ENCODE measurements at regions not wholly inside any gene's neighbourhood (a gene's known extent, or its start where the extent isn't known, plus 50 kb on each side); places are given as distances from the start of the nearest gene placed in this dataset.

DNA sequence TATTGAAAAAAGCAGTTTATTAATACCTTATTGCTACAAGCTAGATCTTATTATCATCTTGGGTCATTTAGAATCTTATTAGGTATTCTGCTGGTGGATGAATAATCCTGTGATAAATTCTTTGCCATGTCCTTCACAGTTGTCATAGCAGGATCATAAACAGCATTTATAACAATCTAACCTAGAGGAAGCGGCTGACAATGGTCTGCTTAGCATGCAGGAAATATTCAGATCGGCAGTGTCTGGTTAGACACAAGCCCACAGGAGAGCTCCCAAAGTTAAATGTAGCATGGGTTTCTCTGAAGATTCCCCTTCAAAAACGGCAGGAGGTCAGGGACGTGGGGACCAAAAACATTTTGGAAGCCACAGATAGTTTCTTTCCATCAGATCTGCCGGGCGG, 179.3 kb downstream of the FOXB1 start:
- ATAC-seq (no peak), DNase-seq (ENCODE audit: low read depth, low spot score) (no peak)
- Histone ChIP-seq H3K36me3 (ENCODE audit: control insufficient read depth in 1 of 2, insufficient read depth in 2 of 2, low read length in 2 of 2) (no peaks in the 10 kb centered on the region), H3K4me2 (ENCODE audit: low read length) (no peak overlapping the region), H3K27ac (ENCODE audit: low read depth, low read length) (no peak overlapping the region), H4K20me1 (ENCODE audit: insufficient read depth) (no peaks in the 10 kb centered on the region), H3K4me3 (replicated peaks in 1 of 2; ENCODE audit: low read depth in 1 of 2, low read length in 2 of 2) (no peak overlapping the region), H2AFZ (ENCODE audit: low read depth, low read length, poor library complexity, severe bottlenecking) (no peak overlapping the region), H3K9me2 (ENCODE audit: insufficient read depth) (no peaks in the 10 kb centered on the region), H3K27me3 (ENCODE audit: insufficient read depth, low read length) (peaks cover 28% of the 10 kb centered on the region), H3K9me3 (ENCODE audit: control insufficient read depth in 1 of 2, insufficient read depth in 1 of 2, low read depth in 1 of 2, low read length in 2 of 2) (no peaks in the 10 kb centered on the region), H3K79me2 (ENCODE audit: insufficient read depth, low read length) (no peaks in the 10 kb centered on the region), H3K9ac (ENCODE audit: low read length) (no peak overlapping the region), H3K4me1 (ENCODE audit: control insufficient read depth in 1 of 2, insufficient read depth in 2 of 2, low read length in 2 of 2) (no peaks in the 10 kb centered on the region)
- no TSS peak for BruUV-seq (replicated peaks)
- TF ChIP-seq TCF7L2 (IDR thresholded peaks at IDR 0.05; ENCODE audit: borderline replicate concordance, extremely low read depth, insufficient read depth, insufficient read length) (no peak), ELF1 (IDR thresholded peaks at IDR 0.05; ENCODE audit: borderline replicate concordance, low read depth) (no peak), SP1 (IDR thresholded peaks at IDR 0.05; ENCODE audit: low read depth) (no peak), ZNF274 (IDR thresholded peaks at IDR 0.05; ENCODE audit: low read depth, low read length) (no peak), ZFX (IDR thresholded peaks at IDR 0.05) (no peak), CBX3 (IDR thresholded peaks at IDR 0.05; ENCODE audit: low read depth) (no peak), EZH2 (IDR thresholded peaks at IDR 0.05) (no peak), JUND (IDR thresholded peaks at IDR 0.05) (no peak), RAD21 (IDR thresholded peaks at IDR 0.05; ENCODE audit: low read depth) (no peak), SIN3A (IDR thresholded peaks at IDR 0.05; ENCODE audit: low read depth) (no peak), SRF (IDR thresholded peaks at IDR 0.05; ENCODE audit: low read depth) (no peak), EZH2phosphoT487 (IDR thresholded peaks at IDR 0.05; ENCODE audit: borderline replicate concordance) (no peak), POLR2A (IDR thresholded peaks at IDR 0.05; ENCODE audit: borderline replicate concordance, extremely low read depth, insufficient read depth, insufficient read length) (no peak)
- TF ChIP-seq, protein P1, sequence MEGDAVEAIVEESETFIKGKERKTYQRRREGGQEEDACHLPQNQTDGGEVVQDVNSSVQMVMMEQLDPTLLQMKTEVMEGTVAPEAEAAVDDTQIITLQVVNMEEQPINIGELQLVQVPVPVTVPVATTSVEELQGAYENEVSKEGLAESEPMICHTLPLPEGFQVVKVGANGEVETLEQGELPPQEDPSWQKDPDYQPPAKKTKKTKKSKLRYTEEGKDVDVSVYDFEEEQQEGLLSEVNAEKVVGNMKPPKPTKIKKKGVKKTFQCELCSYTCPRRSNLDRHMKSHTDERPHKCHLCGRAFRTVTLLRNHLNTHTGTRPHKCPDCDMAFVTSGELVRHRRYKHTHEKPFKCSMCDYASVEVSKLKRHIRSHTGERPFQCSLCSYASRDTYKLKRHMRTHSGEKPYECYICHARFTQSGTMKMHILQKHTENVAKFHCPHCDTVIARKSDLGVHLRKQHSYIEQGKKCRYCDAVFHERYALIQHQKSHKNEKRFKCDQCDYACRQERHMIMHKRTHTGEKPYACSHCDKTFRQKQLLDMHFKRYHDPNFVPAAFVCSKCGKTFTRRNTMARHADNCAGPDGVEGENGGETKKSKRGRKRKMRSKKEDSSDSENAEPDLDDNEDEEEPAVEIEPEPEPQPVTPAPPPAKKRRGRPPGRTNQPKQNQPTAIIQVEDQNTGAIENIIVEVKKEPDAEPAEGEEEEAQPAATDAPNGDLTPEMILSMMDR (IDR thresholded peaks at IDR 0.05 in 2 of 3, conservative IDR thresholded peaks at IDR 0.05 in 1 of 3; ENCODE audit: borderline replicate concordance in 1 of 3, insufficient read depth in 1 of 3, low read depth in 2 of 3, low read length in 2 of 3), result no peak
- TF ChIP-seq, protein P2, sequence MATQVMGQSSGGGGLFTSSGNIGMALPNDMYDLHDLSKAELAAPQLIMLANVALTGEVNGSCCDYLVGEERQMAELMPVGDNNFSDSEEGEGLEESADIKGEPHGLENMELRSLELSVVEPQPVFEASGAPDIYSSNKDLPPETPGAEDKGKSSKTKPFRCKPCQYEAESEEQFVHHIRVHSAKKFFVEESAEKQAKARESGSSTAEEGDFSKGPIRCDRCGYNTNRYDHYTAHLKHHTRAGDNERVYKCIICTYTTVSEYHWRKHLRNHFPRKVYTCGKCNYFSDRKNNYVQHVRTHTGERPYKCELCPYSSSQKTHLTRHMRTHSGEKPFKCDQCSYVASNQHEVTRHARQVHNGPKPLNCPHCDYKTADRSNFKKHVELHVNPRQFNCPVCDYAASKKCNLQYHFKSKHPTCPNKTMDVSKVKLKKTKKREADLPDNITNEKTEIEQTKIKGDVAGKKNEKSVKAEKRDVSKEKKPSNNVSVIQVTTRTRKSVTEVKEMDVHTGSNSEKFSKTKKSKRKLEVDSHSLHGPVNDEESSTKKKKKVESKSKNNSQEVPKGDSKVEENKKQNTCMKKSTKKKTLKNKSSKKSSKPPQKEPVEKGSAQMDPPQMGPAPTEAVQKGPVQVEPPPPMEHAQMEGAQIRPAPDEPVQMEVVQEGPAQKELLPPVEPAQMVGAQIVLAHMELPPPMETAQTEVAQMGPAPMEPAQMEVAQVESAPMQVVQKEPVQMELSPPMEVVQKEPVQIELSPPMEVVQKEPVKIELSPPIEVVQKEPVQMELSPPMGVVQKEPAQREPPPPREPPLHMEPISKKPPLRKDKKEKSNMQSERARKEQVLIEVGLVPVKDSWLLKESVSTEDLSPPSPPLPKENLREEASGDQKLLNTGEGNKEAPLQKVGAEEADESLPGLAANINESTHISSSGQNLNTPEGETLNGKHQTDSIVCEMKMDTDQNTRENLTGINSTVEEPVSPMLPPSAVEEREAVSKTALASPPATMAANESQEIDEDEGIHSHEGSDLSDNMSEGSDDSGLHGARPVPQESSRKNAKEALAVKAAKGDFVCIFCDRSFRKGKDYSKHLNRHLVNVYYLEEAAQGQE (IDR thresholded peaks at IDR 0.05; ENCODE audit: low read depth), result no peak
- RAD21 ChIA-PET (ENCODE audit: low non-redundant PET in 1 of 2, low total read pairs in 2 of 2, uncharacterized antibody in 2 of 2, unreplicated experiment in 2 of 2), result no interaction called here
- POLR2A ChIA-PET, result no interaction called here
- intact Hi-C loops (cut with micrococcal nuclease), result no loop called here
- CTCF ChIA-PET, result interaction anchor here (1.1 kb wide), 1 partner anchor 143 kb away, joined by 3 read pairs; no protein-coding TSS in a partner anchor

All from HCT116 (cell line).